Uterus (tissue), 3 donors: ENCODE measurements at regions not wholly inside any gene's neighbourhood (a gene's known extent, or its start where the extent isn't known, plus 50 kb on each side); places are given as distances from the start of the nearest gene placed in this dataset.

ENCODE experiments used
- DNase-seq, 2 donors: peaks; one replicate each; pipeline ENCODE4 v3.0.0-alpha.2; 2019 to 2020
- H3K27ac ChIP-seq, 2 donors: fragments of 200-600 bp; sonication (generic); 1 replicate in 1 of 2; 2 replicates in 1 of 2; pipeline ENCODE4 v1.5.1; 2016 to 2018
- H3K27me3 ChIP-seq, 2 donors: fragments of 200-600 bp; sonication (generic); one replicate each; pipeline ENCODE4 v1.5.1; 2018 to 2019; ENCODE audit warnings: control low read depth in 1 of 2
- H3K36me3 ChIP-seq, 2 donors: fragments of 200-600 bp; sonication (generic); one replicate each; pipeline ENCODE4 v1.5.1; 2019; ENCODE audit warnings: control low read depth in 1 of 2
- H3K4me1 ChIP-seq, 2 donors: fragments of 200-600 bp; sonication (generic); one replicate each; pipeline ENCODE4 v1.5.1; 2018 to 2019; ENCODE audit warnings: control low read depth in 1 of 2
- H3K4me3 ChIP-seq, 2 donors: fragments of 200-600 bp; sonication (generic); 1 replicate in 1 of 2; 2 replicates in 1 of 2; pipeline ENCODE4 v1.5.1; 2018 to 2019; ENCODE audit warnings: mild to moderate bottlenecking in 1 of 2
- H3K9me3 ChIP-seq, 2 donors: fragments of 200-600 bp; sonication (generic); one replicate each; pipeline ENCODE4 v1.5.1; 2019; ENCODE audit warnings: control low read depth in 1 of 2
- POLR2A ChIP-seq, 2 donors: fragments of 450-650 bp; IDR thresholded peaks; one replicate each; pipeline ENCODE4 v1.6.1; 2016; ENCODE audit warnings: antibody characterized with exemption in 2 of 2, mild to moderate bottlenecking in 1 of 2, moderate library complexity in 1 of 2
- intact Hi-C: fragments of 100-400 bp; cut with DNase I; formaldehyde crosslinking; loops from one replicate; pipeline ENCODE4 v1.15.1; 2023; ENCODE audit warnings: low total_unique reads
- TF ChIP-seq, protein P1 (sequence below), 4 experiments: fragments of 200-600 bp in 2 of 4; fragments of 450-650 bp in 2 of 4; sonication (generic) in 2 of 4; IDR thresholded peaks; one replicate each; pipeline ENCODE4 v1.5.1; 2016 to 2019; ENCODE audit warnings: antibody characterized with exemption in 4 of 4, mild to moderate bottlenecking in 2 of 4, moderate library complexity in 1 of 4
- donor health status: DM: yes; HTN: yes; CAD: no.

DNA sequence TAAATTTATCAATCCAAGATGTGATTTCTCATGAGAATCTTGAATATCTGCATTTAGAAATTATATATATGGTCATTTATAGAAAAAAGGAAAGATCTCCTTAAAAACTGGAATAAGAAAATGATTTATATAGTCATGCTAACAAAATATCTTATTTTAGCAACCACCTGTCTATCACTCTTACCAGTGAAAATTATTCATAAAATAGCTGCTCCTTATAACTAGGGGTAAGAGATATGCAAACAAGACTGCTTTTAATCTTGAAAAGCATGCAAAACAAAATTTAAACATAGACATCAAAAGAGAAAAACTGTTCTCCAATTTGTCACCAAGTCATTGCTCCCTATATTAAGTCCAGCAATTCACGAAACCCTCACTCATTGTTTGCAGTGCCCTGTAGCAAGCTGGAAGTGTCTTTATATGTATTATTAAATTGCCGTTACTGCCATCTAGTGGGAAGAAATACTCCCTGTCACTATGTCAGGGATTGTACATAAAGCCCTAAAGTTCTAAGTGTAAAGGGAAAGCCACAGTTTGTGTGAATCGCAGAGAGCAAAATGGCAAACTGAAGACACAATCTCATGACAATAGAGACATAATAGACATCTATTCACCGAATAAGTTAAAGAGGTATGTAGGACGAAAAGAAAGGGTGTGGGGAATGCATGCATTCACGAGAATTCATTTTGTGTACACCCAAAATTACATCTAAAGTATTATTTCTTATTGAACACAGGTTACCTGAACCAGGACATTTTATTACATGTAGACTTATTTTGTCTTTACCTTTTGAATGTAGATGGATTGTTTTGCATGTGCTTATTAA, 600.5 kb downstream of the USP25 start:
- no peak for TF ChIP-seq POLR2A (IDR thresholded peaks at IDR 0.05)
- TF ChIP-seq, protein P1, sequence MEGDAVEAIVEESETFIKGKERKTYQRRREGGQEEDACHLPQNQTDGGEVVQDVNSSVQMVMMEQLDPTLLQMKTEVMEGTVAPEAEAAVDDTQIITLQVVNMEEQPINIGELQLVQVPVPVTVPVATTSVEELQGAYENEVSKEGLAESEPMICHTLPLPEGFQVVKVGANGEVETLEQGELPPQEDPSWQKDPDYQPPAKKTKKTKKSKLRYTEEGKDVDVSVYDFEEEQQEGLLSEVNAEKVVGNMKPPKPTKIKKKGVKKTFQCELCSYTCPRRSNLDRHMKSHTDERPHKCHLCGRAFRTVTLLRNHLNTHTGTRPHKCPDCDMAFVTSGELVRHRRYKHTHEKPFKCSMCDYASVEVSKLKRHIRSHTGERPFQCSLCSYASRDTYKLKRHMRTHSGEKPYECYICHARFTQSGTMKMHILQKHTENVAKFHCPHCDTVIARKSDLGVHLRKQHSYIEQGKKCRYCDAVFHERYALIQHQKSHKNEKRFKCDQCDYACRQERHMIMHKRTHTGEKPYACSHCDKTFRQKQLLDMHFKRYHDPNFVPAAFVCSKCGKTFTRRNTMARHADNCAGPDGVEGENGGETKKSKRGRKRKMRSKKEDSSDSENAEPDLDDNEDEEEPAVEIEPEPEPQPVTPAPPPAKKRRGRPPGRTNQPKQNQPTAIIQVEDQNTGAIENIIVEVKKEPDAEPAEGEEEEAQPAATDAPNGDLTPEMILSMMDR (IDR thresholded peaks at IDR 0.05) = peak; percentile 75 to 82 (median 80)
- Histone ChIP-seq H3K36me3 (no peaks in the 10 kb centered on the region), H3K27ac (peak overlapping the region; percentile 56 to 88), H3K4me1 (no peaks in the 10 kb centered on the region), H3K9me3 (no peaks in the 10 kb centered on the region), H3K27me3 (no peaks in the 10 kb centered on the region), H3K4me3 (peak overlapping the region; percentile 3 to 9)
- intact Hi-C loops = no loop called here
- DNase-seq = peak in 1 of 2 donors; percentile 62

DNA sequence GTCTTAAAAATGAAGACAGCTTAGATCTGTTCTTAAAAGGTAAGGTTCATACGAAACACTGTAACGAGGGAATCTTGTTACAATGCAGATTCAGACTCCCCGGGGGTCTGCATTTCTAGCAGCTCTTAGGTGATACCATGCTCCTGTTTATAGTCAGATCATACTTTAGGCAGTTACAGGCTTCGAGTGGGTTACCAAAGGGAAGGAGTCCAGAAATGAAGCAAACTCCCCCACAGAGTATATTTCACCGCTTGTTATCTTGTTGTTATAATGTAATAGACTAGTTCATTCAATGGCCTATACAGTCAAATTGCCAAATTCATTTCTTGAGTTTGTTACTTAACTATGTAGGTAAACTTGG, 601.1 kb downstream of the USP25 start:
- H3K4me3 ChIP-seq = peak overlapping the region; percentile 3 to 9
- no peaks in the 10 kb centered on the region for H3K4me1 ChIP-seq
- intact Hi-C loops = no loop called here
- no peaks in the 10 kb centered on the region for H3K27me3 ChIP-seq
- no peak for TF ChIP-seq POLR2A (IDR thresholded peaks at IDR 0.05)
- TF ChIP-seq, protein P1 (IDR thresholded peaks at IDR 0.05) = no peak
- no peaks in the 10 kb centered on the region for H3K36me3 ChIP-seq
- no peaks in the 10 kb centered on the region for H3K9me3 ChIP-seq
- H3K27ac ChIP-seq = peak overlapping the region; percentile 56 to 88
- DNase-seq = no peak

DNA sequence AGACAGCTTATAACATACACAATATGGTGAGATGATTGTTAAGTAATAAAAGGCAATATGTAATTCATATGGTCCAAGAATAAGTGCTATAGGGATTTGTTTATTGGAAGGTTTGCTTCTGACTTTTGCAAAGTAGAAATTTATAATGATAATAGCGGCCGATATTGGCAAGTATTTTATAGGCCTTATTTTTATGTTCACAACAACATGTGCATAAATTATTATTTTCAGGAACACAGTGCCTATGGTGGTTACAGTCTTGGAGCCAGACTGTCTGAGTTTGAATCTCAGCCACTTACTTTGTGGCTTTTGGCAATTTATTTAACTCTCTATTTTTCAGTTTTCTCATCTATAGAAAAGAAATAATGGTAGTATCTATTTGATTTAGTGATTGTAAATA, 607.5 kb downstream of the USP25 start:
- H3K4me1 ChIP-seq = no peaks in the 10 kb centered on the region
- no peaks in the 10 kb centered on the region for H3K27me3 ChIP-seq
- no peak overlapping the region for H3K27ac ChIP-seq
- H3K36me3 ChIP-seq = no peaks in the 10 kb centered on the region
- H3K9me3 ChIP-seq = no peaks in the 10 kb centered on the region
- DNase-seq = no peak
- intact Hi-C loops = no loop called here
- no peak for TF ChIP-seq POLR2A (IDR thresholded peaks at IDR 0.05)
- TF ChIP-seq, protein P1 (IDR thresholded peaks at IDR 0.05) = no peak
- no peak overlapping the region for H3K4me3 ChIP-seq

DNA sequence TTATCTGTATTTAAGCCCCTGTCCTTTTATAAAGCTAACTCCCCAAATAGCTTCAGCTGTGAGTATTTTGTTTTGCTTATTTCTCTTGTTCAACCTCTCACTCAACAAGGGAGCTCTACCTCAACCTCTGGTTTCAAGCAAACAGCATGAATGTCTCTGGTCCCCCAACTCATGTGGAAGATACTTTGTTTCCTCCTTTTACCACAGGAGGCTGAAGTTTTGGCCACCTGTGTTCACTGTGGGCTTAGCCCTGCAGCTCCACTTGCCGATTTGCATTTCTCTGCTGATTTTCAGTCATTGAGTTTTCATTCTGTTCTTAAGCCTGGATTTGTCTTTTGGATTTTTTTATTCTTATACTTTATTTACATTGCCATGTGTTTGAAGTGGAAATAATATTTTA, 613.1 kb downstream of the USP25 start:
- no peak overlapping the region for H3K27ac ChIP-seq
- H3K36me3 ChIP-seq = no peaks in the 10 kb centered on the region
- H3K9me3 ChIP-seq = no peaks in the 10 kb centered on the region
- DNase-seq = no peak
- TF ChIP-seq, protein P1 (IDR thresholded peaks at IDR 0.05) = no peak
- no peak for TF ChIP-seq POLR2A (IDR thresholded peaks at IDR 0.05)
- H3K27me3 ChIP-seq = no peaks in the 10 kb centered on the region
- intact Hi-C loops = no loop called here
- no peaks in the 10 kb centered on the region for H3K4me1 ChIP-seq
- H3K4me3 ChIP-seq = no peak overlapping the region

DNA sequence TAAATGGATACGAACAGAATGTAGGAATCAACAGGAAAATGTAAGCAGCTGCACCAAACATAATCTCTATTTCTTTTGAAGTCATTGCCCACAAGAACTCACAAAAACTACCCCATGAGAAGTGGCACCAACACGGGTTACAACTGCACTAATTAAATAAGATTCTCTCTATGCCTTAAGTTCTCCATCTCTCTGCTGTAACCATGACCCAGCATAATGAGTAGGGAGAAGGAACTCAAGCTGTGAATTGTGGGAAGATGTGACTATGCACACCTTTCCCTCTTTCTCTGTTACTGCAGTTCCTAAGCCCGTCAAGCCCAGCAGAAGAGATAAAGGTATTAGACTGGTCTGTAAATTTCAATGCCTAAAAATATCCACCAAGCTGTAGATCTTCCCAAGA, 614.0 kb downstream of the USP25 start:
- intact Hi-C loops = no loop called here
- H3K4me3 ChIP-seq = no peak overlapping the region
- H3K36me3 ChIP-seq = no peaks in the 10 kb centered on the region
- no peaks in the 10 kb centered on the region for H3K4me1 ChIP-seq
- no peak for TF ChIP-seq POLR2A (IDR thresholded peaks at IDR 0.05)
- TF ChIP-seq, protein P1 (IDR thresholded peaks at IDR 0.05) = no peak
- H3K27me3 ChIP-seq = no peaks in the 10 kb centered on the region
- no peaks in the 10 kb centered on the region for H3K9me3 ChIP-seq
- DNase-seq = no peak
- no peak overlapping the region for H3K27ac ChIP-seq
